ENCODE measurements at regions not wholly inside any gene's neighbourhood (a gene's known extent, or its start where the extent isn't known, plus 50 kb on each side); places are given as distances from the start of the nearest gene placed in this dataset.

DNA sequence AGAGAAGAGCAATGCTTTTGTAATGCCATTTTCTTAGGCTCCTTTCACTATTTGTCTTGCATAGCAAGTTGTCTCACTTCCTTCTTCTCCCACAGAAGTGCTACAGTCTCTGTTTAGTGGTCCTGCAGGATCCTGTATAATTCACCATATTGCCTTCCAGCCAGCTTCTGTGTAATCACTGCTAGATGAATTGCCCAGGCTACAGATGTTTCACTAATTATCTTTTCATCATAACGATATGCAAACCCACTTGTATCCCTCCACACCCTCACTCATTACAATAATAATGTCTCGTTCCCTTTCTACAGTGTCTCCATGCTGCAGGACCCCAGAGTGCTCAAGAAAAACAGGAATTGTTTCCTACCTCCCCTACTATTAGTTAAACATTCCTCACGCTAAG, 402.9 kb downstream of the TBL1XR1 start:
- Histone ChIP-seq H3K4me3 (peak overlapping the region; percentile 14; the same call in 1 of the 2 replicates), H3K27ac (peak overlapping the region; percentile 35), H3K9ac (ENCODE audit: insufficient read length) (no peak overlapping the region), H3K9me3 (ENCODE audit: low read depth, low read length) (no peaks in the 10 kb centered on the region), H3K36me3 (ENCODE audit: insufficient read depth, low read length) (no peaks in the 10 kb centered on the region)
- no peak for DNase-seq (ENCODE audit: low read depth, low spot score)
- TF ChIP-seq POLR2AphosphoS5 (IDR thresholded peaks at IDR 0.05; ENCODE audit: borderline replicate concordance, low read depth, low read length) (no peak), EZH2 (IDR thresholded peaks at IDR 0.05) (no peak), FOXP2 (optimal IDR thresholded peaks at IDR 0.05; ENCODE audit: control extremely low read depth, extremely low read length, insufficient read depth) (no peak)

DNA sequence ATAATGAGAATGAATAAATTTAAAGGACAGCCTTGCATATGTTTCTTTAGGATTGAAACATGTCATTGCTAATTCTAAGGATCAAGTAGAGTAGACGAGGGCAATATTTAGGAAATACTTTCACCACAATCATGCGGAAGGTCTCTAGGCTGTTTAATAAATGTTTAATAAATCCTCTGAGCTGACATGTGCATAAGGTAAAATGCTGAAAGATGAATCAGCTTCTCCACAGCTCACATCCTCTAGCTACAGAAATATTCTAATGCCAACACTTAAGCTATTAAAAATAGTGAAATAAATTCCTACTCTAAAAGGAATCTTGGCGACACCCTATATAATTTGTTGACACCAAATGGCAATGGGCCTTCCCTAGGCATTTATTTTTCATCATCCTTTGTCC, 407.3 kb downstream of the TBL1XR1 start:
- no peak overlapping the region for H3K9ac ChIP-seq (ENCODE audit: insufficient read length)
- no peaks in the 10 kb centered on the region for H3K9me3 ChIP-seq (ENCODE audit: low read depth, low read length)
- H3K27ac ChIP-seq, result peak overlapping the region; percentile 71
- H3K4me3 ChIP-seq, result no peak overlapping the region
- TF ChIP-seq POLR2AphosphoS5 (IDR thresholded peaks at IDR 0.05; ENCODE audit: borderline replicate concordance, low read depth, low read length), result 0 out of 2 replicates have a peak, but pooled peaks have one; percentile 15
- no peak for TF ChIP-seq EZH2 (IDR thresholded peaks at IDR 0.05)
- DNase-seq (ENCODE audit: low read depth, low spot score), result no peak
- H3K36me3 ChIP-seq (ENCODE audit: insufficient read depth, low read length), result no peaks in the 10 kb centered on the region

DNA sequence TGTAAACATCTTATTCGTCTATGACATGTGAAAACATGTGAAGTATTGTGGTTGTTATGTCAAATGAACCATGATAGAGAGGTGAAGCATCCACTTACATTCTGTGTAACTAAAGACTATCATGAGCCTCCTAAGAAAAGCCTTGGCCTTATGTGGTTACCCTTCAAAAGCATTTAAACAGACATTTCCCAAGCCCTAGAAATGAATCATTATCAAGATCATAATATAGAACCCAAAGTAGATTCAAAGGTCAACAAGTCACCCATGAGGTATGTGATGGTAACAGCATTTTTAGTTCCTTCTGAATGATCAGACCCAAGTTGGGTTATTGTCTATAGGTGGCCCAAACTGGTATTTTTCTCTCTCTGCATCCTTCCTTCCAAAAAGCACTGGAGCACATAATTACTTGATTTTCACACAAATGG, 408.0 kb downstream of the TBL1XR1 start:
- Histone ChIP-seq H3K4me3 (no peak overlapping the region), H3K36me3 (ENCODE audit: insufficient read depth, low read length) (no peaks in the 10 kb centered on the region), H3K27ac (peak overlapping the region; percentile 71; the same call in 1 of the 2 replicates), H3K9ac (ENCODE audit: insufficient read length) (no peak overlapping the region), H3K9me3 (ENCODE audit: low read depth, low read length) (no peaks in the 10 kb centered on the region)
- no peak for DNase-seq (ENCODE audit: low read depth, low spot score)
- TF ChIP-seq POLR2AphosphoS5 (IDR thresholded peaks at IDR 0.05; ENCODE audit: borderline replicate concordance, low read depth, low read length), result no peak
- no peak for TF ChIP-seq EZH2 (IDR thresholded peaks at IDR 0.05)
- TF ChIP-seq FOXP2 (optimal IDR thresholded peaks at IDR 0.05; ENCODE audit: control extremely low read depth, extremely low read length, insufficient read depth), result no peak

DNA sequence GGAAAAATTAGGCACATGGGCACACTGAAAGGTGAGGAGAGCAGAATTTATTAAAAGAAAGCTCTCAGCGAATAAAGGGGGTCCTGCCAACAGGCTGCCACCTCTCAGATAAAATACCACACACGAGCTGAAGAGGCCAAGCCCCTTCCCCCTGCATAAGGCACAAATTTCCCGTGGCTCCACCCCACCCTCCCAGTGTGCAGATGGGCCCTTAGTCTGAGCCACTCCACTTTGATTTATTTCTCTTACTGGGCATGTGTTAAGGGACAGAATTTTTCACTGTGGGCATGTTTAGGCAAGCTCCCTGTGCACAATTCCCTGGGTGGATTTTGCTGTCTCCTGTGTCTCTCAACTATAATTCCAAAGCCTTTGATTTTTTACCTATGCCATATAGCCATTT, 409.8 kb downstream of the TBL1XR1 start:
- Histone ChIP-seq H3K4me3 (no peak overlapping the region), H3K27ac (no peak overlapping the region), H3K36me3 (ENCODE audit: insufficient read depth, low read length) (no peaks in the 10 kb centered on the region), H3K9me3 (ENCODE audit: low read depth, low read length) (no peaks in the 10 kb centered on the region), H3K9ac (ENCODE audit: insufficient read length) (no peak overlapping the region)
- no peak for DNase-seq (ENCODE audit: low read depth, low spot score)
- no peak for TF ChIP-seq FOXP2 (optimal IDR thresholded peaks at IDR 0.05; ENCODE audit: control extremely low read depth, extremely low read length, insufficient read depth)
- TF ChIP-seq EZH2 (IDR thresholded peaks at IDR 0.05), result no peak
- no peak for TF ChIP-seq POLR2AphosphoS5 (IDR thresholded peaks at IDR 0.05; ENCODE audit: borderline replicate concordance, low read depth, low read length)

DNA sequence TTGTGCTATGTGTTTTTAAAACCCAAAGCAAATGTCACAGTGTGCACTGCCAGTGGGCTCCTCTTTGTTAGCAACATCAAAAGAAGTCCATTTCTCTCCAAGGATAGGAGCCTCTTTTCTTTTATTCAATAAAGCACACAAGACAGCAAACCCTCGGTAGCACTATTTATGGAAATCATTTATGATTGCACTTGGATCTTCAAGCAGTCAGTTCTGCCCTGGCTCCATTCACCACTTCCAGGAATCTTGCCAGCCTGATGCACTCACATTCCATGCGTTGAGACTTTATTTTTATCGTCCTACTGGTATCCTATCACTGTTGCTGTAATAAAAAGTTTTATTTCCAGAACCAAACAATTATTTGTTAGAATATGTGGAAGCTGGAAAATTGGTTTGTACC, 412.1 kb downstream of the TBL1XR1 start:
- no peak for TF ChIP-seq FOXP2 (optimal IDR thresholded peaks at IDR 0.05; ENCODE audit: control extremely low read depth, extremely low read length, insufficient read depth)
- H3K9ac ChIP-seq (ENCODE audit: insufficient read length), result no peak overlapping the region
- H3K36me3 ChIP-seq (ENCODE audit: insufficient read depth, low read length), result no peaks in the 10 kb centered on the region
- no peaks in the 10 kb centered on the region for H3K9me3 ChIP-seq (ENCODE audit: low read depth, low read length)
- H3K27ac ChIP-seq, result peak overlapping the region; percentile 34
- H3K4me3 ChIP-seq, result no peak overlapping the region
- DNase-seq (ENCODE audit: low read depth, low spot score), result no peak

DNA sequence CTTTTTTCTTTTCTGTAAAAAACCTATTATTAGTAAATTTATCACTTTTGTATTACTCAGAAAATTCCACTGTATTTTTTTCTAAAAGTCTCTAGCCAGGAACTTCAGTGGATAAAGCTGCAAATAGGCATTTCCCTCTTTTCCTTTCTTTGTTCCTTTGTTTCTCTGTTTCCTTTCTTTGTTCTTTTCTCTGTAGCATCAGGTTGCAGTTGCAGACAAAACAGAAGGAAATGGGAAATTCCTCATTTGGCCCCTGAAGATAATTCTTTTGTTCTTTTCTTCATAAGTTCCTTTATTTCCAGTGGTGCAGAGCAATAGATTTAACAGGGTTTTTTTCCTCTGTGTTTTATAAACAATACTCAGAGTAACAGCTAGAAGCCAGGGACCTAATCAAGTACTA, 416.5 kb downstream of the TBL1XR1 start:
- H3K9ac ChIP-seq (ENCODE audit: insufficient read length), result no peak overlapping the region
- H3K27ac ChIP-seq, result no peak overlapping the region; the same call in 1 of the 2 replicates
- TF ChIP-seq POLR2AphosphoS5 (IDR thresholded peaks at IDR 0.05; ENCODE audit: borderline replicate concordance, low read depth, low read length) (no peak), EZH2 (IDR thresholded peaks at IDR 0.05) (no peak), FOXP2 (optimal IDR thresholded peaks at IDR 0.05; ENCODE audit: control extremely low read depth, extremely low read length, insufficient read depth) (no peak)
- no peak for DNase-seq (ENCODE audit: low read depth, low spot score)
- H3K36me3 ChIP-seq (ENCODE audit: insufficient read depth, low read length), result no peaks in the 10 kb centered on the region
- no peak overlapping the region for H3K4me3 ChIP-seq
- H3K9me3 ChIP-seq (ENCODE audit: low read depth, low read length), result no peaks in the 10 kb centered on the region

DNA sequence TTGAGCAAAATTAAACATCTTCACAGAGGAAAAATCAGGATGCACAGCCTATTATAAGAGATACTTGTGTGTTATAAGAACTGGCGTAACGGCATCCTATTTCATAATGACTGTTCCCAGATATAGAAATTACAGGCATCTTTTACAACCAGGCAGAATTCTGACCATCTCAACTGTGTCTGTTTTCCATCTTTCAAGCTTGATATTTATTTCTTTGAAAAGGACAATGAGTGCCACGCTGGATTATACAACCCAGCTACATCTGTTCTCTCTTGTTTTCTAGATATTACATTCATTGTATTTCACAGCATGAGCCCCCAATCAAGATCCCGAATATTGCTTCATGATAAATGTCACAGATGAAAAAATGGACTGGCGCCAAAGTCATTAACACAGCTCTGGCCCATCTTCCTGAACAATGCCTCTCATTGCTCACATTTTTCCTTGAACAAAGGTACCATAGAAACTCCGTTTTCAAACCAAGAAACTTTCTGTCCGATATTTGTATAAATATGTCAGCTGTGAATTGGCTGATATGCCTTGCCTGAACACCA, 420.6 kb downstream of the TBL1XR1 start:
- H3K27ac ChIP-seq, result no peak overlapping the region

DNA sequence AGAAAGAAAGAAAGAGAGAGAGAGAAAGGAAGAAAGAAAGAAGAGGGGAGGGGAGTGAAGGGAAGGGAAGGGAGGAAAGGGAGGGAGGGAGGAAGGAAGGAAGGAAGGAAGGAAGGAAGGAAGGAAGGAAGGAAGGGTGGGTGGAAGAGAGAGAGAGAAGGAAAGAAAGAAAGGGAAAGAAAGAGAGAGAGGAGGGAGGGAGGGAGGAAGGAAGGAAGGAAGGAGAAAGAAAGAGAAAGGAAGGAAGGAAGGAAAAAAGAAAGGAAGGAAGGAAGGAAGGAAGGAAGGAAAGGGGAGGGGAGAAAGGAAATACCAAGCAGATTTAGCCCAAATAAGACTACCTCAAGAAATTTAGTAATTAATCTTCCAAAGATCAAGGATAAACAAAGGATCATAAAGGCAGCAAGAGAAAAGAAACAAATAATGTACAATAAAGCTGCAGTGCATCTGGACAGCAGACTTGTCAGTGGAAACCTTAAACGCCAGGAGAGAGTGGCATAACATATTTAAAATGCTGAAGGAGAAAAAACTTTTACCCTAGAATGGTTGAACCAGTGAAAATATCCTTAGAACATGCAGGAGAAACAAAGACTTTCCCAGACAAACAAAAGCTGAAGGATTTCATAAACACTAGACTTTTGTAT, 427.6 kb downstream of the TBL1XR1 start:
- peak; percentile 90 for DNase-seq (ENCODE audit: low read depth, low spot score)
- H3K9me3 ChIP-seq (ENCODE audit: low read depth, low read length), result peaks cover 7% of the 10 kb centered on the region; the same call in 1 of the 2 replicates
- peak; percentile 67; the same call in 1 of the 2 replicates for TF ChIP-seq POLR2AphosphoS5 (IDR thresholded peaks at IDR 0.05; ENCODE audit: borderline replicate concordance, low read depth, low read length)
- TF ChIP-seq EZH2 (IDR thresholded peaks at IDR 0.05), result no peak
- peak overlapping the region; percentile 94 for H3K27ac ChIP-seq
- H3K36me3 ChIP-seq (ENCODE audit: insufficient read depth, low read length), result no peaks in the 10 kb centered on the region
- H3K4me3 ChIP-seq, result no peak overlapping the region
- H3K9ac ChIP-seq (ENCODE audit: insufficient read length), result peak overlapping the region; percentile 9

More for the DNA sequence above, 420.6 kb downstream of the TBL1XR1 start:
- Histone ChIP-seq H3K9me3 (ENCODE audit: low read depth, low read length) (peaks cover 7% of the 10 kb centered on the region; the same call in 1 of the 2 replicates), H3K36me3 (ENCODE audit: insufficient read depth, low read length) (no peaks in the 10 kb centered on the region), H3K4me3 (no peak overlapping the region), H3K9ac (ENCODE audit: insufficient read length) (no peak overlapping the region)
- DNase-seq (ENCODE audit: low read depth, low spot score), result no peak
- TF ChIP-seq POLR2AphosphoS5 (IDR thresholded peaks at IDR 0.05; ENCODE audit: borderline replicate concordance, low read depth, low read length) (no peak), FOXP2 (optimal IDR thresholded peaks at IDR 0.05; ENCODE audit: control extremely low read depth, extremely low read length, insufficient read depth) (no peak), EZH2 (IDR thresholded peaks at IDR 0.05) (no peak)

DNA sequence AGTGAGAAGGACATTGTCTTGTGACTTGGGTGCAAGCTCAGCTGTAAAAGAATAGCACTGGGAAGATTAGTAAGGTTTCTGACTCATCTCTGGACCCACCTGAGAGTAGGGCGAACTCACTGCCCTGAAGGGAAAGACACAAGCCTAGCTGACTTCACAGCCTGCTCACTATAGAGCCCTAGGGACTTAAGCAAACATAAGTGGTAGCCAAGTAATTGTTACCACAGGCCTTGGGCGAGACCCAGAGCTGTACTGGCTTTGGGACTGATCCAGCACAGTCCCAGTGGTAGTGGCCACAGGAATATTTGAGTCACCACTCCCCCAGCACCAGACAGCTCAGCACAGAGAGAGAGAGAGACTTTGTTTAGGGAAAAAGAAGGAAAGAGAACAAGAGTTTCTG, 429.9 kb downstream of the TBL1XR1 start:
- H3K9me3 ChIP-seq (ENCODE audit: low read depth, low read length), result peaks cover 10% of the 10 kb centered on the region
- TF ChIP-seq EZH2 (IDR thresholded peaks at IDR 0.05), result no peak
- TF ChIP-seq POLR2AphosphoS5 (IDR thresholded peaks at IDR 0.05; ENCODE audit: borderline replicate concordance, low read depth, low read length), result no peak
- TF ChIP-seq FOXP2 (optimal IDR thresholded peaks at IDR 0.05; ENCODE audit: control extremely low read depth, extremely low read length, insufficient read depth), result no peak
- no peak for DNase-seq (ENCODE audit: low read depth, low spot score)

More for the DNA sequence above, 429.9 kb downstream of the TBL1XR1 start:
- Histone ChIP-seq H3K27ac (peak overlapping the region; percentile 94; the same call in 1 of the 2 replicates), H3K36me3 (ENCODE audit: insufficient read depth, low read length) (no peaks in the 10 kb centered on the region; the same call in 1 of the 2 replicates), H3K4me3 (no peak overlapping the region), H3K9ac (ENCODE audit: insufficient read length) (no peak overlapping the region)
